Ureter (tissue), 1 donor: ENCODE measurements at regions not wholly inside any gene's neighbourhood (a gene's known extent, or its start where the extent isn't known, plus 50 kb on each side); places are given as distances from the start of the nearest gene placed in this dataset.

Experiments
- DNase-seq: peaks from one replicate; pipeline ENCODE4 v3.0.0-alpha.2; 2020; ENCODE audit warnings: low spot score
- donor health status: DM: yes; HTN: yes; CAD: no.

DNA sequence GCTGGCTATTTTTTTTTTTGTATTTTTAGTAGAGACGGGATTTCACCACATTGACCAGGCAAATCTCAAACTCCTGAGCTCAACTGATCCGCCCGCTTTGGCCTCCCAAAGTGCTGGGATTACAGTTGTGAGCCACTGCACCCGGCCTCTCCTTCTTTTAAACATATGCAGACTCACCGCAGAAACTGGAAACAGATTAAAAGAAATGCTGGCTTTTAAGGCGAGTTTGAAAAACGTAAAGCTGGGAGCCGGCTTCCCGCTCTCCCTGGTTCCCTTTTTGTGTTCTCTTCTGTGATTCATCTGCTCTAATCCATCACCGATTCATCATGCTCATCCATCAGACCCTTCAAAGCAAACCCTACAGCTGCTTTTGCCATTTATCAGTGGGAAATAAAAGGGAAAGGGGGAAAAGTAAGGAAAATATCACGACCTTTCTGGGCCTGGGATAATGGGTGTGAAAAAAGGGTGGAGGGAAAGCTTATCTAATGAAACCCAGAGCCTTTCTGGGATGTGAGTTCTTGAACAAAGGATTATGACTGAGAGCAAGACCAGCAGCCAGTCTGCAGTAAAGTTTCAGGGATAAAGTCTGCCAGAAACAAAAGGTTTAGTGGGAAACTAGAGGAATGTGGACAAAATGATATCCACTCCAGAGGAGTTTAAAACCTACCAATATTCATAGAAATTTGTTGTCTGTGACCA, 92.3 kb upstream of the LRIG1 start:
- DNase-seq, result no peak

DNA sequence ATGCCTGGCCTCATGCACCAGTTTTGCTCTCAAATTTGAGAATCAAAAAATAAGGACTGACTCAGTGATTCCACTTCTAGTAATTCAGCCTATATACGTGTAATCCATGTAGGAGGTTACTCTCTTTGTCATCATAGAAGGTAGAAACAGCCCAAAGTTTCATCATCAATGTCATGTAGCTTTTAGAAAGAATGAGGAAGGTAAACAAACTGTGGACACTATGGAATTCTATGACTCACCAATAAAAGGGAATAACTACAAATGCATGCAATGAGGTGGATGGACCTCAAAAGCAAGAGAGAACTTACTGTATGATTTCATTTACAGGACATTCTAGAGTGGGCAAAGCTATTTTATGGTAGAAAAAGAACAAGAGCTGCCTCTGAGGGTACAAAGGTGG, 93.2 kb upstream of the LRIG1 start:
- DNase-seq, result no peak

DNA sequence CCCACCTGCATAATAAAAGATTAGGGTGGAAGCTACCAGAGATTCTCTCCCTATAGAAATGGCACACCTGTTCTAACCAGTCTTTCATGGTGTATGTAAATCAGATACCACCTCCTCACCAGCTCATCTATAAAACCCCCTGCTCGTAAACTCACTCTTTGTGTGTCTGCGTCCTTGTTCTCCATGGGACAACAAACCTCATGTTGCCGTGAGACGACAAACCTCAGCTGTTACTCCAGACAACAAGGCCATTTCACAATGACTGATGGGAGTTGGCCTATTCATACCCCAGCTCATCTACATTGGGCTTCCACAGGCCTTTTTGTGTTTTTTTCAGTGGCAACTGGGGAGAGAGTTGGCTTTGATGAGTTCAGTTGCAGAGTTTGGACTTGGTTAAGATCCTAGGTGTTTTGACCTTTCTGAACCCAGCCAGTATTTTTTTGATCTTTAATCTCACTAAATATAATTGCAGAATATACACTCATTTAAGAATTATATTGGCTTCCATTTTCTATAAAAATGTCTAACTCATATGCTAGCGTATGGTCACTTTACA, 96.6 kb upstream of the LRIG1 start:
- DNase-seq, result no peak

DNA sequence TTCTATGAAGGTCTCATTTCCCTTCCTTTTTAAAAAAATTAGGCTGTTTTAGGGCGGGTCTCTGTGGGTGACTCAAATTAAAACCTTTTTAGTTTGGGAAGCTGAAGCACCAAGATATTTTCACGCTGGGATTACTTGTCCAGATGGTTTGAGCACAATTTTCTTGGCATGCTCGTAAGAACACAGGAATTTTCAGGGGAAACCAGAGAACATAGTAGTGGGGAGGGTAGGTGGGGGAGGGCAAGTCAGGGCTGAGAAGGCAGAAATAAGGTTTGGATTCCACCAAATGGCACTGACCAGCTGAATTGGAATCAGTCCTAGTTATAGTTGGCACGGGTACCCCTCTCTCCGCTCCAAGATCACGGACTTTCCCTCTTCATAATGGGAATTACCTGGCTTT, 97.3 kb upstream of the LRIG1 start:
- DNase-seq, result no peak

DNA sequence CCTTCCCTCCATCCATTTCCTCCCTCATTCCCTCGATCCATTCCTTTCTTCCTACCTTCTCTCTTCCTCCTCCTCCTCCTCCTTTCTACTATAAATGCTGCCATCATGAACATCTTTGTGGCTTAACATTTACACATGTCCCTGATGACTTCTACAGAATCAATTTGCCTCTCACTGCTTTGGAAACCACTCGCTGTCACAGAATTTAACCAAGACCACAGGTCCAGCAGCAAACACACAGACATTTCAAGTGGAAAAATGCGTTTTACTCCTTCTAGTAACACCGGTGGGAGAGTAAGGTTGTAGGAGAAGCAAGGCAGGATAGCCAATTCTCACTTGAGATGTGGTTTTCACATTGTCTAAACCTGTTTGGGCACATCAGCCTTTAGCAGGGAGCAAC, 101.4 kb upstream of the LRIG1 start:
- DNase-seq, result no peak

DNA sequence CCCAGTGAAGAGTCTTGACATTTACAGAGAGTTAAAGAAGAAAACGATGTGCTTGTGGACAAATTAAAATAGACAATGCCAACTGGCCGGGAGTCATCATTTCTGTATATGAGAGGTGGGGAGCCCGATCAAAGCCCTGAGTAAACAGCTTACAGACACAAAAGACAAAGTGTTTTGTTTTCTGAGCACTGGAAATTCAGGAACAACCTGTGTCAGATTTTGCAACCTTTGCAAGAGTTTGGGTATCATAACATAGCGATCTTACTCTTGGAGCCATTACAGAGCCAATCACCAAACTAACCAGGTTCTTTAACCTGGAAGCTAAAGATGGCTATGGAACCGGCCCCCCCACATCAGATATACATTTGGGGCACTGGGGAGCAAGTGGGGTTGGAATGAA, 101.9 kb upstream of the LRIG1 start:
- DNase-seq, result no peak

DNA sequence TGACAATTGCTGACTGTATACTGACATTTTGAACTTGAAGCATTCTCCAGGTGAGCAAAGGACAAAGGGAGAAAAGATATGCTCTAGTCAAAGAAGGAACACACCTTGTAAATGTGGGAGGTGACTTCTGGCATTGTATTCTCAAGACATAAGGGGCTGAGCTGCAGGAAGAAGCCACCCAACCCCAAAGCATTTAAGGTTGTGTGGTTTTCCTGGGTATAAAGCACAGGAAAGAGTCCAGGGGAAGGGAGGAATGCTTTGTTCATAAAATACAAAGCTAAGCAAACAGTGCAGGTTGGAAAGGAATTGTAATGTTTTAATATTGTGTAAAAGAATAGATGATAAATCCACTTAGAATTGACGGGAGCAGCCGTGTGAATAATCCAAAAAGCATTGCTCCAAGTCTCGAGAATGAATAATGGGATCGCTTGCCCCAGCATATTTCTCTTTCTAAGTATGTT, 102.4 kb upstream of the LRIG1 start:
- no peak for DNase-seq

DNA sequence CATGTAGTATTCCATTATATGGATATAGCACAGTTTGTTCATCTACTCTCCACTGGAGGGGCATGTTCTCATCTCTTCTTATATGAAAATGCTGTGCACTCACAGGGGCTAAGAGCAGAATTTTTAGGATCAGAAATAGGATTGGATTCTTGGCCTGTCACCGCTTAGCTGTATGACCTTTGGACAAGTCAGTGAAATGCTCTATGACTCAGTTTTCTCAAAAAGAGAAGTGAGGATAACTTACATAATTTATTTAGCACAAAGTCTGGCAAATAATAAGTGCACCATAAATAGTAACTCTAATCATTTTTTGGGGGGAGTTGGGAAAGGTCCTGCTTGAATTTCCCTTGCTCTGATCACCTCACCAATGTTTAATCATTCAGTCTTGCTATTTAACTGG, 103.7 kb upstream of the LRIG1 start:
- no peak for DNase-seq

DNA sequence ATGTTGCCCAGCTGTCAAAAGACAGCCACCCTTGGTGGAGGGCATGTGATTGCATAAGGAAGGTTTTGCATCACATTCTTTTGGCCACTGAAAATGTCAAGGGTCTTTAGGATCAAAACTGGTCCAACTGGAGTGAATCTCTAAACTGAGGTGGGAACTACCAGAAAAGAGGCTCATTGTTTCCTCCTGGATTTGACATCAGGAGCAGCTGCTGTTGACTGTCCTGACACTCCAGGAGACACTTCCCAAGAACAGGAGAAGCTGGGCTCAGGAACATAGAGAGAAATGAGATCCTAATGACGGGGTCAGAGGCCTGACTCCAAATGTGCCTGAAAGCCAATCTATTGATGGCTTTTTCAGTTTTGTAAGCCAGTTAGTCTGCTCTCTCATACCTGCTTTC, 105.3 kb upstream of the LRIG1 start:
- DNase-seq, result no peak

DNA sequence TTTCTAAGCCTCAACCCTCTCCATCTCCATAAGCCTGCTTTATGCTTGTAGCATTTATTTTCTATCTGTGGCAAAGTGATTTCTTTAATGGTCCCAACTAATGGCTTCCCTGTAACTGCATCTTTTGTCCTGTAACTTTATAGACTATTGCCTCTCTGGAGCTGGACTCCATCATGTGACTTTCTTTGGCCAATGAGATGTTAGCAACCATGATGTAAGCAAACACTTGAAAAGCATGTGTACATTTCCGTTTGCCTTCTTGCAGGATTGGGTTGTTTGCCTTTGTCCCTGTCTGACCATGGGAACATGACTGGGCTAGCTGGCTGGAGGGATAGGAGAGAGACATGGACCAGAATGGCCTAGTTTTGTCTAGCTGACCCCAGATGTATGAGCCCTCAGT, 106.0 kb upstream of the LRIG1 start:
- no peak for DNase-seq

DNA sequence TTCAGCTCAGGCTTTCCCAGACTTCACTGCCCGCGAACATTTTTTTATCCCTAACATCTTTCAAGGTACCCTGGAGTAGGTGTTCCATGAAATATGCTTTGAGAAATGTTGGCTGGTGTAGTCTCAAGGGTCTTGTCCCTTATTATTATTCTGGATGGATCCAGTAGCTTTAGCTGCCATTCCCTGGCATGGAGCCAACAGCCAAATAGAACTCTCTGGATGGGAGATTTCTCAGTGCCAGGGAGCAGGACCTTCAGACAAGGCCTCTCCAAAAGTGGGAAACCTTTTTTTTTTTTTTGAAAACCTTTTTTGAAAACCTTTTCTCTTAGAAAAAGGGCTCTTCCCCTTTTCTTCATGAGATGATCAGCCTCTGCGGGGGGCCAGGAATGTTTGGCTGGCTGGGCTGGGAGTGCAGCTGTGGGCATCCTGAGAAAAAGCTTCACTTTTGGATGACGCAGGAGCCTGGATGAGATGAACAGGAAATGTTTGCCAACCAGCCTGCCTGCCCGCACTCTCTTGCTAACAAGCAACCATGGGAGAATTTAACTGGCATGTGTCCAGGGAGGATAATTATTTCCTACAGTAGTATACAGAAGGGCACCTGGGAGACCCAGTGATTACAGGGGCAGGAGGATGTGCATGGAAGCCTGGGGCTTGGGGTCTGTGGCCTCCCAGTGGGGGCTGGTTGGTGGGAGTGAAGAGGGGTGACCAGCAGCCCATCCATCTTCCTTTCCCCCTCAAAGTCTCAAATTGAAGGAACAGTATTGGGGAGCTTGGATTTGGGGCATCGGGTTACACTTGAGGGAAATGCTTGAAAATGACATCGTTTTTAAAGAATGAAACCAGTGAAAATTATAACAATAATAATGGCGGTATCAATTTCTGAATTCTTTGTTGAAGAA, 109.1 kb upstream of the LRIG1 start:
- DNase-seq, result no peak

DNA sequence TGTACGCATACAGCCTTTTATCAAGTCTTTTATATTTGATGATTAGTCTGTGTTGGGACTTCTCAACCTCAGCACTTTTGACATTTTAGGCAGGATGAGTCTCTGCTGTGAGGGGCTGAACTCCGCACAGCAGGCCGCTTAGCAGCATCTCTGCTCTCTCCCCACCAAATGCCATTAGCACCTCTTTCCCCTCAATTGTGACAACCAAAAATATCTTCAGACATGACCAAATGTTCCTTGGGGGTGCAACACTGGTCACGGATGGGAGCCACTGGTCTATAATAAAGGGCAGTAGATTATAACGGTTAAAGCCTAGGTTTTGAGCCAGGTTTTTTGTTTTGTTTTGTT, 109.7 kb upstream of the LRIG1 start:
- no peak for DNase-seq

DNA sequence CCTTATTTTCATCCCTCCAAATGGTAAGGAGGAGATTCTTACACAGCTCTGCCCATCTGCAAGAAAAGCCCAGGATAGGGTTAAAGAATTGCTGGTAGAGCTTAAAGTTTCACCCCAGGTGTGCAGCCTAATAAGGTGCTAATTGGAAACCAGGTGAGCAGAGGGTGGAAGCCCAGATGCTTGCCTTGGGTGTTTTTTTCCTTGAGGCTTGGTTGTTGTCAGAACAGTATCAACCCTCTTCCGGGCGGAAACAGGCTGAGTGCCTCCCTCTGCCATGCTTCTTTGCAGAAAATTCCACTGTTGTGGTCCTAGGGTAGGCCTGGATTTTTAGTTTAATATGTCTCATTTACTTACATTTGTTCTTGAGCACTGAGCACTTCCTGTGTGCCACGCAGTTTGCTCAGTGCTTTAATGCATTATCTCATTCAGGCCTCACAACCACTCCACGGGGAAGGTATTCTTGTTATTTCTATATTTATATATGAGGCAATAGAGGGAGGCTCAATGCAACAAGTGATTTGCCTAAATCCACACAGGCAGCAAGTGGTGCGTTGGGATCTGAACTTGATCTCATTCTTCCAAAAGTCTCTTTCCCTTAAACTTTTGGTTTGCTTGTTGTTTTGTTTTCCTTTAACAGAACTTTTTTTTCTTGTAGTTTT, 115.0 kb upstream of the LRIG1 start:
- no peak for DNase-seq

DNA sequence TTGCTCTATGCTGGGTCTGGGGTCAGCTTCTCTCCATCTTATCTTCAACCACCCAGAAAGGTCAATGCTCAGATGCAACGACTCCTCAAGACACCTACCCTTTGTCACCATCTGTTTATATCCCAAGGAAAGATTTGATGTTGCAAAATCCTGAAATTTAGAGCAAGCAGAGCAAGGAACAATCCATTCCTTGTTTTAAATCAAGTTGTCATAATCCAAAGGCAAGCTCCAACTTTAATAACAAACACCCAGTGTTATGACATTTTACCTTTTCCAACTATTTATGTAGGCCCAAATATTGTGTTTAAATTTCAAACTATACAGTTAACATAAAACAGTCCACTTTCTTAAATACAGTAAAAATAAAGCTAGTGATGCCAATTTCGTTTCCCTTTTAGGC, 116.5 kb upstream of the LRIG1 start:
- no peak for DNase-seq

DNA sequence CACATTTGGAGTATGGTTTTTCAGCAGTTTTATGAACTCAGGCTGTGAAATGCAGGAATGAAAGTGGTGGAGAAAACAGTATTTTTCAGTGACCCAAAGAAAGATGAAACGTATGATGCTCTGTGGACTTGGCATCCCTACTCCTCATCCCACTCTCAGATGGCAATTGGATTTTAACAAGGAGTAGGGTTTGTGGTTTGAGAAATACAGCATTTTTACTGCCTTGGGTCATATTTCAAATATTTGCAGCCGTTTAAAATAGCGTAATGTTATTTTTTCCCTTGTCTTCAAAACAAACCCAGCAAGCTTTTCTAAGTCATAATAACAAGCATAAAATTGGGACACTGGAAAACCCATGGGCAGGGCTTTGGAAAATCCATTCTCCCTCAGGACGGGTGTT, 117.2 kb upstream of the LRIG1 start:
- no peak for DNase-seq

DNA sequence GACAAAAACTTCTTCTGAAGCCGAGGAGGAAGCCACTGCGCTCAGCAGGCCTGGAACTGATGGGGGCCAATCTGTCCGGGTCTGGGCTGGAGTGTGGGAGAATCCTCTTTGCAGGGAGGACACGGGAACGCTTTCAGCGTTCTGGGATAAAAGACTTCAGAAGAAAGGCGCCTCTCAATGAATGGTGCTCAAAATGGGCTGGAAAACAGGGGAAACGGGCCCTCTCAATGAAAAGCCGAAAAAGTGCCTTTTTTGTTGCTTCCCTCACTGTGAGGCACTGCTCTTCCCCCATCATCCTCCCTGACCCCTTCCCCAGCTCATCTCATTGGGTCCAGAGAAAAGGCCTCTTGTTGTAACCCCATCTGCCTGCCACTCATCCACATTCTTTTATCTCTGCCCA, 119.5 kb upstream of the LRIG1 start:
- DNase-seq, result no peak

DNA sequence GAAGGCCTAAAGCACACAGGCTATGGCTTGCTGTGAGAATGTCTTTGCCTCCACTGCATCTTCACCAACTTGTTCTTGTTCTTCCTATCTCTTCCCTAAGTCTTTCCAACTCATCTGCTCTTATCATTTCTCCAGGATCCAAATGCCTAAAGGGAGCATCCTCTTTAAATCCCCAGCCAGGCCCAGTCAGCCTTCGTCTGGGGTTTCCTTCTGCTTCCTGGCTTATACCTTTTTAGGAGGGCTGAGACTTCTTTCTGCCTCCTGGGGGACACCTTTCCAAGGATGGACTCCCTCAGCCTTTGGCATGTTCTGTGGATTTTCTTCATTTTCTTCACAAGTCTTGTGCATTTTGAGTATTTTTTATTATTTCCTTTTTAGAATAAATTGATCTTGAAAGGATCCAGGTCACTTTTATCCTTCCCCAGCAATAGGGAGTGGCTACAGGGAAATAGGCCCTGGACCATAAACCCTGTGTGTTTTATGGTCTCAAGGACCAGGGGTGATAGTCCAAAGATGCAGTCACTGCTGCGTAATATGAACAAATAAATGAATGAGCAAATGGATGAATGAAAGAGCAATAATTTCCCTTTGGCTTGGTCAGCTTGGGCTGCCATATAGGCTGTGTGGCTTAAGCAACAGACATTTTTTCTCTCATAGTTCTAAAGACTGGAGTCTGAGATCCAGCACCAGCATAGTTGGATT, 122.1 kb upstream of the LRIG1 start:
- no peak for DNase-seq

DNA sequence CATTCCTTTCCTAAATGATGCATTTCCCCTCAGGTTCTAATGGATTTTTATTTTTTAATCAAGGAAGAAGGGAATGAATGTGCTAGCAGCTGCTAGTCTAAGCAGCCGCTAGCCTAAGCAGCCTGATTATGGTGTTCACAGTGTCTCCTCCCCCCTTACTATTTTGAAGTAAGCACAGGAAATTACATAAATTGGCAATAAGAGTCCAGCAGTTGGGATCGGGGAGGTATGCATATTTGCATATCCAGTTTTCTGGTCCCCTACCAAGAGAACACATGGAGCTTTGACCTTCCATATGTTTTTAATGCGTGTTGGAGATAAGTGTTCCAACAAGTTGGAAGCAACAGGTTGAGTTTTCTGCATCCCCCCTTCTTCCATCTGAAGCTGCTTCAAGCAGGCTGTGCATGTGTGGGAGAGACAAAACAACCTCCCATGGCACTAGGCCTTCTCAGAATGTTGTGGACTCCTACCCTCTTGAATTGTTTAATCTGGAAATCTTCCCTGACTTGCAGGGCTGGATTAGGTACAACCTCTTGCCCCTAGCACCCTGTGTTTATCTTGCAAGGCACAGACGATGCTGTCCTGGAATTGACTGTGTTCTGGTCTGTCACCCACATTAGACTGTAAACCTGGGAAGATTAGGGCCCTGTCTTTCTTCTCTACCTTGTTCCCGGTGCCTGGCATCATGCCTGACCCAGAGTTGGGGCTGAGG, 124.8 kb upstream of the LRIG1 start:
- DNase-seq, result no peak

DNA sequence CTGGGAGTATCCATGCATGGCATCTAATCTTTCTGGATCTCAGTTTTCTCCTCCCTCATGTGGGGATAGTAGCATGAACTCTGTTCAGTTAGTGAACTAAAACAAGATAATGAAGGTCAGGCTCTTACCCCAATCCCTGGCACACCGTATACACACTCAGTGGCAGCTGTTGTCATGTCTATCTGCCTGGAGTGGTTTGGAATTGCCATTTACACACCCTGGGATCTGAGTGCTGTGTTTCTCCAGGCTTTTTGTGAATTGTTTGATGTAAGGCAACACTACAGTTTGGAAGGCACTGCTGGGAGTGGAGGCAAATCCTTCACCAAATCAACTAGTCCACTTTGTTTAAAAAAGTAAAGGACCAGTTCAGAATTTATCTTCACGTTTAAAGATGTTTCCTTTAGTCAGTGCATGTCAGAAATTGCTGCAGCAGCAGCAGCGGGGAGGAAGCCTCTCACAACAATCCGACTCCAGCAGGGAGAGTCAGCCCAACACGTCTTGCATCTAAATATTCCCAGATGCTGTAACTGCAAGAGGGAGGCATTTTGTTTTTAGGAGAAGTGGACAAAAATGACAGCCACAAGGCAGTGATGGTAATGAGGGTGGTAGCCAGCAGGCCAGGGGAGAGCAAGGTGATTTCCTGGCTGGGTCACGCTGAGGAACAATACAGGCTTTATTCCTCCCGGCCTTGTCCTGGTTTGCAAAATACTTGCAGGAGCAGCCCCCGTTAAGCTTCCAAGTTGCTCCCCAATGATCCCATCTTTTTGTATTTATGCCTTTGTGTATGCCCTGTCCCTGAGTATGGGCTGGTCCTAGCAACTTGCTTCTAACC, 128.5 kb upstream of the LRIG1 start:
- no peak for DNase-seq

DNA sequence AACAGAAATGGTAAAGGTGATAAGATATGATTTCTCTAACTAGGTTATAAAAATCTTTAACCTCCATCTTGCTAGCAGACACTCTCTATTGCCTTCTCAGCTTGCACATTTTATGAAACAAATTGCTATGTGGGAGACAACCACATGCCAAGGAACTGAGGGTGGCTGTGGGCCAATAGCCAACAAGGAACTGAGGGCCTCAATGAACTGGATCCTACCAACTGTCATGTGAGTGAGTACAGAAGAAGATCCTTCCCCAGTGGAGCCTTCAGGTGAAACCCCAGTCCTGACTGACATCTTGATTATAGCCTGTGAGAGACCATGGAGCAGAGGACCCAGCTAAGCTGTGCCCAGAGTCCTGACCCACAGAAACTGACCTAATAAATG, 129.2 kb upstream of the LRIG1 start:
- no peak for DNase-seq
